Stomach (tissue), 8 donors: ENCODE measurements at regions not wholly inside any gene's neighbourhood (a gene's known extent, or its start where the extent isn't known, plus 50 kb on each side); places are given as distances from the start of the nearest gene placed in this dataset.

ENCODE experiments used
- DNase-seq, 2 donors: peaks; one replicate each; pipeline versions ENCODE4 v3.0.0 to v3.0.0-alpha.2; 2013 to 2019
- H3K27ac ChIP-seq, 5 donors: fragments of 200-600 bp in 4 of 5; sonication (generic) in 4 of 5; one replicate each; pipeline ENCODE4 v1.5.1; 2013 to 2019; ENCODE audit warnings: mild to moderate bottlenecking in 1 of 5, moderate library complexity in 1 of 5
- H3K27me3 ChIP-seq, 3 donors: fragments of 200-600 bp; sonication (generic); one replicate each; pipeline ENCODE4 v1.5.1; 2017 to 2019; ENCODE audit warnings: mixed run types in 1 of 3
- H3K36me3 ChIP-seq, 4 donors: fragments of 200-600 bp; sonication (generic); 1 replicate in 3 of 4; 2 replicates in 1 of 4; pipeline ENCODE4 v1.5.1; 2016 to 2019
- H3K4me1 ChIP-seq, 4 donors: fragments of 200-600 bp; sonication (generic); one replicate each; pipeline ENCODE4 v1.5.1; 2016 to 2019
- H3K4me3 ChIP-seq, 4 donors: fragments of 200-600 bp; sonication (generic) in 3 of 4; one replicate each; pipeline ENCODE4 v1.5.1; 2016 to 2019; ENCODE audit warnings: mild to moderate bottlenecking in 1 of 4
- H3K9me3 ChIP-seq, 4 donors: fragments of 200-600 bp; sonication (generic); one replicate each; pipeline ENCODE4 v1.5.1; 2016 to 2019
- CTCF ChIP-seq, 7 experiments: fragments of 450-650 bp in 4 of 7; fragments of 200-600 bp in 3 of 7; sonication (generic) in 3 of 7; IDR thresholded peaks; one replicate each; pipeline ENCODE4 v1.5.1; 2016 to 2019; ENCODE audit warnings: antibody characterized with exemption in 7 of 7, control low read depth in 2 of 7, mild to moderate bottlenecking in 1 of 7
- EP300 ChIP-seq: sonication (generic); formaldehyde crosslinking; IDR thresholded peaks from one replicate; pipeline ENCODE4 v1.6.1; 2017; ENCODE audit warnings: antibody characterized with exemption
- POLR2A ChIP-seq, 4 donors: fragments of 450-650 bp; IDR thresholded peaks; one replicate each; pipeline ENCODE4 v1.6.1; 2016; ENCODE audit warnings: antibody characterized with exemption in 4 of 4, control low read depth in 2 of 4, mild to moderate bottlenecking in 1 of 4, moderate library complexity in 1 of 4
- POLR2AphosphoS5 ChIP-seq, 3 donors: sonication (generic); formaldehyde crosslinking; IDR thresholded peaks; one replicate each; pipeline ENCODE4 v1.6.1; 2016; ENCODE audit warnings: antibody characterized with exemption in 3 of 3
- WGBS, 5 donors: extraction: QIAGEN DNeasy Blood & Tissue Kit in 3 of 5; methylation state at CpG; one replicate each; pipeline versions ENCODE4 v1.1.5 to v1.1.7; 2013 to 2018; 5-methylcytosine and 5-hydroxymethylcytosine counted together
- intact Hi-C: fragments of 100-400 bp; cut with DNase I; formaldehyde crosslinking; loops from one replicate; pipeline ENCODE4 v1.15.1; 2023; ENCODE audit warnings: low total_unique reads
- donor health status: healthy with polysubstance abuse.
- donor health status: Bipolar disorder and iron deficiency.
- donor health status: healthy.

- no peaks in the 10 kb centered on the region for H3K27me3 ChIP-seq
- no peaks in the 10 kb centered on the region for H3K9me3 ChIP-seq
- DNase-seq, result no peak
- peak overlapping the region in 1 of 5 donors; percentile 6 for H3K27ac ChIP-seq
- no peaks in the 10 kb centered on the region for H3K36me3 ChIP-seq
- no peak for TF ChIP-seq POLR2A (IDR thresholded peaks at IDR 0.05)
- no peak for TF ChIP-seq EP300
- TF ChIP-seq POLR2AphosphoS5 (IDR thresholded peaks at IDR 0.05), result no peak
- no peak for TF ChIP-seq CTCF (IDR thresholded peaks at IDR 0.05)
- intact Hi-C loops, result no loop called here
- H3K4me1 ChIP-seq, result peaks cover 9 to 56% (median 35%) of the 10 kb centered on the region in 4 donors
- 62 to 71% (median 66%) methylated on average over 1 of the region's 1 CpG for WGBS, 5 donors
- no peak overlapping the region for H3K4me3 ChIP-seq
These were observed 149.5 kb upstream of the SLC38A2 start for GRCh38 chr12:46522071-46522470.

GRCh38 chr12:46521145-46521544, 148.6 kb upstream of the SLC38A2 start:
- H3K27ac ChIP-seq, result peak overlapping the region in 2 of 5 donors; percentile 6 to 12
- WGBS, 5 donors, result 87 to 96% (median 93%) methylated on average over 2 of the region's 2 CpGs
- no peak for DNase-seq
- TF ChIP-seq EP300, result no peak
- intact Hi-C loops, result no loop called here
- H3K4me1 ChIP-seq, result peaks cover 9 to 65% (median 36%) of the 10 kb centered on the region in 4 donors
- H3K9me3 ChIP-seq, result no peaks in the 10 kb centered on the region
- H3K27me3 ChIP-seq, result no peaks in the 10 kb centered on the region
- H3K36me3 ChIP-seq, result no peaks in the 10 kb centered on the region
- no peak overlapping the region for H3K4me3 ChIP-seq

- no peak overlapping the region for H3K4me3 ChIP-seq
- no peak for DNase-seq
- peak overlapping the region in 4 of 5 donors; percentile 53 to 77 (median 62) for H3K27ac ChIP-seq
- no peak for TF ChIP-seq POLR2A (IDR thresholded peaks at IDR 0.05)
- no peak for TF ChIP-seq POLR2AphosphoS5 (IDR thresholded peaks at IDR 0.05)
- TF ChIP-seq EP300, result no peak
- TF ChIP-seq CTCF (IDR thresholded peaks at IDR 0.05), result no peak
- H3K4me1 ChIP-seq, result peaks cover 9 to 50% (median 29%) of the 10 kb centered on the region in 4 donors
- intact Hi-C loops, result no loop called here
- WGBS, 5 donors, result 98 to 100% (median 100%) methylated on average over 1 of the region's 1 CpG
- H3K9me3 ChIP-seq, result no peaks in the 10 kb centered on the region
- H3K36me3 ChIP-seq, result no peaks in the 10 kb centered on the region
- no peaks in the 10 kb centered on the region for H3K27me3 ChIP-seq
These were observed 146.8 kb upstream of the SLC38A2 start for GRCh38 chr12:46519407-46519806.

- Histone ChIP-seq H3K27ac (peak overlapping the region in 4 of 5 donors; percentile 53 to 77 (median 62)), H3K36me3 (no peaks in the 10 kb centered on the region), H3K9me3 (no peaks in the 10 kb centered on the region), H3K27me3 (no peaks in the 10 kb centered on the region), H3K4me3 (no peak overlapping the region), H3K4me1 (peaks cover 5 to 43% (median 22%) of the 10 kb centered on the region in 4 donors)
- peak in 1 of 3 donors; percentile 55 for TF ChIP-seq POLR2AphosphoS5 (IDR thresholded peaks at IDR 0.05)
- no peak for TF ChIP-seq POLR2A (IDR thresholded peaks at IDR 0.05)
- TF ChIP-seq CTCF (IDR thresholded peaks at IDR 0.05), result no peak
- intact Hi-C loops, result no loop called here
- 70 to 85% (median 74%) methylated on average over 3 of the region's 3 CpGs for WGBS, 5 donors
- no peak for DNase-seq
These were observed 146.2 kb upstream of the SLC38A2 start for GRCh38 chr12:46518729-46519128.

- H3K27me3 ChIP-seq, result no peaks in the 10 kb centered on the region
- no peaks in the 10 kb centered on the region for H3K36me3 ChIP-seq
- TF ChIP-seq POLR2A (IDR thresholded peaks at IDR 0.05) (no peak), EP300 (no peak), CTCF (IDR thresholded peaks at IDR 0.05) (no peak), POLR2AphosphoS5 (IDR thresholded peaks at IDR 0.05) (no peak)
- peak overlapping the region in 4 of 5 donors; percentile 53 to 77 (median 62) for H3K27ac ChIP-seq
- DNase-seq, result no peak
- no peak overlapping the region for H3K4me3 ChIP-seq
- peaks cover 0 to 39% (median 17%) of the 10 kb centered on the region in 4 donors for H3K4me1 ChIP-seq
- no peaks in the 10 kb centered on the region for H3K9me3 ChIP-seq
- intact Hi-C loops, result no loop called here
These were observed 145.6 kb upstream of the SLC38A2 start for GRCh38 chr12:46518169-46518568.
